ENCODE measurements at regions not wholly inside any gene's neighbourhood (a gene's known extent, or its start where the extent isn't known, plus 50 kb on each side); places are given as distances from the start of the nearest gene placed in this dataset.
"Not testable (repeated sequence)": the region's sequence is repeated elsewhere in the genome, so short reads cannot be mapped to it uniquely, and the experiment has no call there.

GRCh38 chr14:71405676-71406075 lies 498.4 kb downstream of the PCNX1 start:
- DNase-seq, result no peak

GRCh38 chr14:71408362-71409030 lies 501.2 kb downstream of the PCNX1 start:
- DNase-seq, result no peak

- DNase-seq, result no peak
These were observed 503.5 kb downstream of the PCNX1 start for GRCh38 chr14:71410578-71411284.

GRCh38 chr14:71411285-71411595 lies 504.0 kb downstream of the PCNX1 start:
- no peak for DNase-seq

GRCh38 chr14:71411738-71412137 lies 504.5 kb downstream of the PCNX1 start:
- DNase-seq, result no peak

GRCh38 chr14:71414631-71415403 lies 507.6 kb downstream of the PCNX1 start:
- no peak for DNase-seq

- no peak for DNase-seq
These were observed 508.1 kb downstream of the PCNX1 start for GRCh38 chr14:71415404-71415690.

GRCh38 chr14:71416392-71416791 lies 509.1 kb downstream of the PCNX1 start:
- DNase-seq, result no peak

- no peak for DNase-seq
These were observed 511.4 kb downstream of the PCNX1 start for GRCh38 chr14:71418532-71419245.

- no peak for DNase-seq
These were observed 508.7 kb upstream of the RGS6 start for GRCh38 chr14:71423481-71423880.

GRCh38 chr14:71424941-71425340 lies 507.3 kb upstream of the RGS6 start:
- no peak for DNase-seq

GRCh38 chr14:71426001-71426400 lies 506.2 kb upstream of the RGS6 start:
- DNase-seq, result no peak

GRCh38 chr14:71429902-71430301 lies 502.3 kb upstream of the RGS6 start:
- no peak for DNase-seq

- DNase-seq, result no peak
These were observed 501.9 kb upstream of the RGS6 start for GRCh38 chr14:71430321-71430677.

- no peak for DNase-seq
These were observed 501.4 kb upstream of the RGS6 start for GRCh38 chr14:71430678-71431376.

- DNase-seq, result no peak
These were observed 499.7 kb upstream of the RGS6 start for GRCh38 chr14:71432334-71433110.

GRCh38 chr14:71433303-71433702 lies 498.9 kb upstream of the RGS6 start:
- no peak for DNase-seq

GRCh38 chr14:71435641-71436040 lies 496.6 kb upstream of the RGS6 start:
- not testable (repeated sequence) for DNase-seq

GRCh38 chr14:71437870-71438269 lies 494.4 kb upstream of the RGS6 start:
- DNase-seq, result no peak

GRCh38 chr14:71438684-71439083 lies 493.5 kb upstream of the RGS6 start:
- peak; percentile 9 for DNase-seq

GRCh38 chr14:71441126-71441525 lies 491.1 kb upstream of the RGS6 start:
- DNase-seq, result no peak

All from NCI-H1694 treated with DMSO at 0.1 percent for 48 hours (cell line).